OCI-LY7 (cell line): ENCODE measurements at regions not wholly inside any gene's neighbourhood (a gene's known extent, or its start where the extent isn't known, plus 50 kb on each side); places are given as distances from the start of the nearest gene placed in this dataset.

Source experiments
- BruUV-seq: library from RNA; stranded (reverse); fragments of 400-500 nt; replicated peaks from 2 replicates; lab custom pipeline; 2021; lab: Mats Ljungman, UMichigan
- CTCF ChIA-PET: fragments of 300-600 bp; sonication (Branson Sonifier 250); formaldehyde crosslinking; loops from one replicate; lab custom pipeline; 2022; ENCODE audit warnings: antibody characterized with exemption; ENCODE audit not compliant: unreplicated experiment; lab: Charles Lee
- POLR2A ChIA-PET: fragments of 300-600 bp; sonication (Branson Sonifier 250); formaldehyde crosslinking; loops from one replicate; lab custom pipeline; 2022; ENCODE audit warnings: antibody characterized with exemption; lab: Charles Lee
- DNase-seq: peaks from one replicate; pipeline ENCODE4 v3.0.0-alpha.2; 2015; ENCODE audit warnings: low spot score
- H2AFZ ChIP-seq: fragments of 200-600 bp; sonication (generic), shearing (Covaris generic); 2 replicates; pipeline ENCODE4 v1.6.1; 2014; ENCODE audit warnings: mild to moderate bottlenecking, antibody characterized with exemption, low read length, moderate library complexity
- H3K27ac ChIP-seq: fragments of 200-600 bp; sonication (generic); 2 replicates; pipeline ENCODE4 v1.5.1; 2014; ENCODE audit warnings: mixed run types, low read depth, mild to moderate bottlenecking, moderate library complexity, low read length, inconsistent platforms; ENCODE audit not compliant: poor library complexity, severe bottlenecking
- H3K36me3 ChIP-seq: fragments of 200-600 bp; sonication (generic); 2 replicates; pipeline ENCODE4 v1.6.1; 2014; ENCODE audit warnings: mild to moderate bottlenecking, antibody characterized with exemption, low read length, moderate library complexity, mixed read lengths; ENCODE audit not compliant: insufficient read depth
- H3K4me1 ChIP-seq: fragments of 200-600 bp; sonication (generic); 2 replicates; pipeline ENCODE4 v1.5.1; 2014; ENCODE audit warnings: mild to moderate bottlenecking, low read length; ENCODE audit not compliant: insufficient read depth, poor library complexity, severe bottlenecking
- H3K4me2 ChIP-seq: fragments of 200-600 bp; sonication (generic); 2 replicates; pipeline ENCODE4 v1.6.1; 2014; ENCODE audit warnings: mild to moderate bottlenecking, low read length
- H3K4me3 ChIP-seq: fragments of 200-600 bp; sonication (generic); 2 replicates; pipeline ENCODE4 v1.5.1; 2014; ENCODE audit warnings: mild to moderate bottlenecking, low read depth, low read length; ENCODE audit not compliant: poor library complexity, severe bottlenecking
- H3K79me2 ChIP-seq: fragments of 200-600 bp; sonication (generic); 2 replicates; pipeline ENCODE4 v1.6.1; 2016; ENCODE audit warnings: low read depth, mild to moderate bottlenecking, low read length, moderate library complexity, mixed read lengths; ENCODE audit not compliant: insufficient read depth
- H3K9me2 ChIP-seq: fragments of 200-600 bp; sonication (generic); 2 replicates; pipeline ENCODE4 v1.6.1; 2016; ENCODE audit warnings: mild to moderate bottlenecking, low read length, mixed read lengths; ENCODE audit not compliant: insufficient read depth
- H3K9me3 ChIP-seq: fragments of 200-600 bp; sonication (generic); 2 replicates; pipeline ENCODE4 v1.6.1; 2014; ENCODE audit warnings: mild to moderate bottlenecking, mixed run types, low read length, mixed read lengths
- H4K20me1 ChIP-seq: fragments of 200-600 bp; sonication (generic); 2 replicates; pipeline ENCODE4 v1.6.1; 2014; ENCODE audit warnings: mild to moderate bottlenecking, antibody characterized with exemption, low read length, moderate library complexity, mixed read lengths; ENCODE audit not compliant: insufficient read depth
- EZH2phosphoT487 ChIP-seq: fragments of 200-600 bp; sonication (generic); IDR thresholded peaks from 2 replicates; pipeline ENCODE4 v1.6.1; 2018; ENCODE audit warnings: low read depth, borderline replicate concordance, mild to moderate bottlenecking, mixed run types, antibody characterized with exemption, low read length, moderate library complexity, mixed read lengths
- intact Hi-C: fragments of 100-400 bp; cut with micrococcal nuclease; formaldehyde crosslinking; loops from one replicate; pipeline ENCODE4 v1.10.0; 2022; ENCODE audit not compliant: unreplicated experiment
- TF ChIP-seq, protein P1 (sequence below): fragments of 200-600 bp; sonication (generic); conservative IDR thresholded peaks from 2 replicates; pipeline ENCODE4 v1.5.1; 2014; ENCODE audit warnings: mild to moderate bottlenecking, antibody characterized with exemption, low read length, moderate library complexity, mixed read lengths

DNA sequence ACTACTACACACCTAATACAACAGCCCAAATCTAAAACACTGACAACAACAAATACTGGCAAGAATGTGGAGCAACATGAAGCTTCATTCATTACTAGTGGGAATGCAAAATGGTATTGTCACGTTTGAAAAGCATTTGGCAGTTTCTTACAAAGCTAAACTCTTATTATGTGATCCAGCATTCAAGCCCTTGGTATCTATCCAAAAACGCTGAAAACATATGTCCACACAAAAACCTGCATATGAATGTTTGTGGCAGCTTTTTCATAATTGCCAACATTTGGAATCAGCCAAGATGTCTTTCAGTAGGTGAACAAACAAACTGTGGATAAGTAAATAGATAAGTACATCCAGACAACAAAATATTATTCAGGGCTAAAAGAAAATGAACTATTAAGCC, 501.1 kb upstream of the KIF2B start:
- Histone ChIP-seq H3K27ac (no peak overlapping the region), H3K79me2 (no peaks in the 10 kb centered on the region), H3K4me1 (no peaks in the 10 kb centered on the region), H3K36me3 (no peaks in the 10 kb centered on the region), H3K4me2 (no peak overlapping the region), H3K9me2 (no peaks in the 10 kb centered on the region), H4K20me1 (no peaks in the 10 kb centered on the region), H3K4me3 (no peak overlapping the region), H2AFZ (no peak overlapping the region), H3K9me3 (0 out of 2 replicates have a peak, but pooled peaks cover 5% of the 10 kb centered on the region)
- intact Hi-C loops: no loop called here
- no peak for DNase-seq
- BruUV-seq: no TSS peak
- no peak for TF ChIP-seq EZH2phosphoT487
- TF ChIP-seq, protein P1, sequence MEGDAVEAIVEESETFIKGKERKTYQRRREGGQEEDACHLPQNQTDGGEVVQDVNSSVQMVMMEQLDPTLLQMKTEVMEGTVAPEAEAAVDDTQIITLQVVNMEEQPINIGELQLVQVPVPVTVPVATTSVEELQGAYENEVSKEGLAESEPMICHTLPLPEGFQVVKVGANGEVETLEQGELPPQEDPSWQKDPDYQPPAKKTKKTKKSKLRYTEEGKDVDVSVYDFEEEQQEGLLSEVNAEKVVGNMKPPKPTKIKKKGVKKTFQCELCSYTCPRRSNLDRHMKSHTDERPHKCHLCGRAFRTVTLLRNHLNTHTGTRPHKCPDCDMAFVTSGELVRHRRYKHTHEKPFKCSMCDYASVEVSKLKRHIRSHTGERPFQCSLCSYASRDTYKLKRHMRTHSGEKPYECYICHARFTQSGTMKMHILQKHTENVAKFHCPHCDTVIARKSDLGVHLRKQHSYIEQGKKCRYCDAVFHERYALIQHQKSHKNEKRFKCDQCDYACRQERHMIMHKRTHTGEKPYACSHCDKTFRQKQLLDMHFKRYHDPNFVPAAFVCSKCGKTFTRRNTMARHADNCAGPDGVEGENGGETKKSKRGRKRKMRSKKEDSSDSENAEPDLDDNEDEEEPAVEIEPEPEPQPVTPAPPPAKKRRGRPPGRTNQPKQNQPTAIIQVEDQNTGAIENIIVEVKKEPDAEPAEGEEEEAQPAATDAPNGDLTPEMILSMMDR: no peak
- ChIA-PET POLR2A (interaction anchor here (0.6 kb wide), 1 partner anchor 1279 kb away, joined by 3 read pairs; no protein-coding TSS in a partner anchor), CTCF (no interaction called here)

DNA sequence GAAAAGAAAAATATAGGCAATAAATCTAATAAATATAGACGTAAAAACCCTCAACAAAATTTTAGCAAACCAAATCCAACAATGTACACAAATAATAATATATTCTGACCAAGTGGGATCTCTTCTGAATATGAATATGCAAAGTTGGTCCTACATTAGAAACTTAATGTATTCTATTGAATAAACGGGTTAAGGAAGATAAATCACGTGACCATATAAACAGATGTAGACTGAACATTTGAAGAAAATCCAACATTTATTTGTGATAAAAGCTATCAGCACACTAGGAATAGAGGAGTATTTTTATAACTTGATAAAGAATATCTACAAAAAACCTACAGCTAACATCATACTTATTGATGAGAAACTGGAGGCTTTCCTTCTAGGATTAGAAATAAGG, 502.8 kb upstream of the KIF2B start:
- POLR2A ChIA-PET: no interaction called here
- 0 out of 2 replicates have a peak, but pooled peaks cover 5% of the 10 kb centered on the region for H3K9me3 ChIP-seq
- no peaks in the 10 kb centered on the region for H3K9me2 ChIP-seq
- TF ChIP-seq, protein P1: no peak
- TF ChIP-seq EZH2phosphoT487: no peak
- no peak overlapping the region for H3K27ac ChIP-seq
- H3K36me3 ChIP-seq: no peaks in the 10 kb centered on the region
- CTCF ChIA-PET: no interaction called here
- no peak overlapping the region for H3K4me3 ChIP-seq
- H2AFZ ChIP-seq: no peak overlapping the region
- H4K20me1 ChIP-seq: no peaks in the 10 kb centered on the region
- intact Hi-C loops: no loop called here
- H3K4me1 ChIP-seq: no peaks in the 10 kb centered on the region
- no peak overlapping the region for H3K4me2 ChIP-seq
- no peaks in the 10 kb centered on the region for H3K79me2 ChIP-seq
- no peak for DNase-seq
- BruUV-seq: no TSS peak

DNA sequence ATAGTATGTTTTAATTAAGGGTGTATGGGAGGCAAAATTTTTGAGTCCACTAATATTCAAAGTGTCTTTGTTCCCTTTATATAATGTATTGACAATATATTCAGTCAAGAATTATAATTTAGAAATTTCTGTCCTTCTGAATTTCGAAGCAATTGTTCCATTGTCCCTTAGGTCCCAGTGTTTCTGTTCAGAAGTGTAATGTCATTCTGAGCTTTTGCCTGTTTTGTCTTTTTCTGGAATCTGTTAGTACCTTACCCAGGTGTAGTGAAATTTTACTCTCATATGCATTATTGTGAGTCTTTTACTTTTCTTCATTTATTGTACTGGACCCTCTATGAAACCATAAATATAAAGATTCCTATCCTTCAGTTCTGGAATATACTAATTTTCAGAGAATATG, 505.7 kb upstream of the KIF2B start:
- no peak overlapping the region for H3K27ac ChIP-seq
- intact Hi-C loops: no loop called here
- H3K9me3 ChIP-seq: 0 out of 2 replicates have a peak, but pooled peaks cover 5% of the 10 kb centered on the region
- H3K9me2 ChIP-seq: no peaks in the 10 kb centered on the region
- ChIA-PET CTCF (no interaction called here), POLR2A (no interaction called here)
- no peaks in the 10 kb centered on the region for H3K4me1 ChIP-seq
- no peaks in the 10 kb centered on the region for H3K79me2 ChIP-seq
- no peaks in the 10 kb centered on the region for H4K20me1 ChIP-seq
- no peak overlapping the region for H3K4me2 ChIP-seq
- DNase-seq: no peak
- no peak overlapping the region for H2AFZ ChIP-seq
- H3K4me3 ChIP-seq: no peak overlapping the region
- TF ChIP-seq EZH2phosphoT487: no peak
- TF ChIP-seq, protein P1: no peak
- no TSS peak for BruUV-seq
- H3K36me3 ChIP-seq: no peaks in the 10 kb centered on the region
